ENCODE measurements at regions not wholly inside any gene's neighbourhood (a gene's known extent, or its start where the extent isn't known, plus 50 kb on each side); places are given as distances from the start of the nearest gene placed in this dataset.
"Not testable (repeated sequence)": the region's sequence is repeated elsewhere in the genome, so short reads cannot be mapped to it uniquely, and the experiment has no call there.

DNA sequence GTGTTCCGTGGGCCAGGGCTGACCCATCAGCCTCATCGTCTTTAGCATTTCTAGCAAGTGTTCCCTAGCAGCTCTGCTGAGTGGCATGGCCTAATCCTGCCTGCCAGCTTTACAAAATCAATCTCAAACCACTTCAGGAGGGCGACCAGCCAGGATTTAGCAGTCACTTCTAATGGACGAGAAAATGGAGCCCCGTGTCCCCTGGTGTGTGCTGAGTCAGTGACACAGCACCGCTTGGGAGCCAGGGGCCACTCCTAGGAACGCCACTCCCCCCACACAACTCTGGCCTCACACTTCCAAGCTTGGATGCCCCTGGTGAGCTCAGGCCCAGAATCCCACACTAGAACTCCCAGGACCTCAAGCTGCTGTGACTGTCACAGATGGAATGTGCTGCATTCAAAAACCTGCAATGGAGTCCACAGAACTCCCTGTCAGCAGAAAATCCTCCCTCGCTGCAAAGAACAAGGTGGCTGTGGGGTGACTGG lies 311.2 kb upstream of the GATB start:
- in situ Hi-C loops (cut with MboI; ENCODE audit: low sequenced_read_pairs) = no loop called here
- Histone ChIP-seq H3K4me3 (no peak overlapping the region), H3K27me3 (ENCODE audit: low read depth) (no peaks in the 10 kb centered on the region), H3K4me1 (no peaks in the 10 kb centered on the region), H3K9me3 (no peaks in the 10 kb centered on the region), H3K36me3 (replicated peaks) (no peaks in the 10 kb centered on the region)
- DNase-seq (ENCODE audit: low spot score in 2 of 2) = no peak

DNA sequence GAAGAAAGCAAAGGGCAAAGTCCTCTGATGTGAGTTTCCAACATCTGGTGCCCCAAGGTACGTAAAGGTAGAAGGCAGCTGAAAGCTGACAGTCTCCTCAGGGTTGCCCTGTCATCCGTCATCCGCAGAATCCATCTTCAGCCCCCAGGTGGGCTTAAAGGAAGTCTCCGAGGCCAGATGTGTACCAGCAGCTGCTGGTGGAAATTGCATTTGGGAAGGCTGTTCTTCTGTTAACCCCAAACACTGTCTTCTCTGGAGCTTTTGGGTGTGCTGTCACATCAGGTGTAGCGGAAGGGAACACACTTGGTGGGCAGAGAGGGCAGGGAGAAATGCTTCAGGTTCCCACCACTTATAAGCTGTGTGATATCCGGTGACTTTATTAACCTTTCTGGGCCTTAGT lies 310.0 kb upstream of the GATB start:
- in situ Hi-C loops (cut with MboI; ENCODE audit: low sequenced_read_pairs) = no loop called here
- DNase-seq (ENCODE audit: low spot score in 2 of 2) = no peak
- Histone ChIP-seq H3K9me3 (no peaks in the 10 kb centered on the region), H3K4me3 (no peak overlapping the region), H3K27me3 (ENCODE audit: low read depth) (no peaks in the 10 kb centered on the region), H3K4me1 (no peaks in the 10 kb centered on the region), H3K36me3 (replicated peaks) (no peaks in the 10 kb centered on the region)

DNA sequence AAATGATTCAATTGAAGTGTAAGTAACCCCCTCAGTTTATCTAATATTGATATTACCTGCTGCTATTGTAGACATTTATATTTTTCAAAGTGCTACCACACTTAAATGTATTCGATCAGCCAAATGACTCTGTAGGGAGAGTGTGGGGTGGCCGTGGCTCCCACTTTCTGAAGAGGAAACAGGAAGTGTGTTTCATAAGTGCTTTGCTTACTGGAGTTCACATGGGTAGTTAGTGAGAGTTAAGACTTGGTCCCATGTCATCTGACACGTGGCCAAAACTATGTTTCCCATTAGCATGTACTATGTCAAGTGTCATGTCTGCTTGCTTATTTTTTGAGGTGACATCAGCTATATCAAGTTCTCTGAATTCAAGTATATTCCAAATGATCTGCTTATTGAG lies 308.1 kb upstream of the GATB start:
- no peak for DNase-seq (ENCODE audit: low spot score in 2 of 2)
- Histone ChIP-seq H3K27me3 (ENCODE audit: low read depth) (no peaks in the 10 kb centered on the region), H3K9me3 (no peaks in the 10 kb centered on the region), H3K4me3 (no peak overlapping the region), H3K4me1 (no peaks in the 10 kb centered on the region), H3K36me3 (replicated peaks) (no peaks in the 10 kb centered on the region)
- in situ Hi-C loops (cut with MboI; ENCODE audit: low sequenced_read_pairs) = no loop called here

DNA sequence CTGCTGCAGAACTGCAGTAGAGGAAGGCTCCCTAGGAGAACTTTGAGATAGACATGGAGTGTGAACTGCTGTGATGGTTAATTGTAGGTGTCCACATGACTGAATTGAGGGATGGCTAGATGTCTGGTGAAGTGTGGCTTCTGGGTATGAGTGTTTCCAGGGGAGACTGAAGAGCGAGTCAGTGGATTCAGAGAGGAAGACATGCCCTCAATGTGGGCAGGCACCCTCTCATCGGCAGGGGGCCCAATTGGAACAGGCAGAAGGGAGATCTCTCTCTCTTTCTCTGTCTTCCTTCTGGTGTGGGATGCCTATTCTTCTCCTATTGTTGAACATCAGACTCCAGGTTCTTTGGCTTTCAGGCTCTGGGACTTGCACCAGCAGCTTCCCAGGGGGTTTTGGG lies 304.7 kb upstream of the GATB start:
- no peak for DNase-seq (ENCODE audit: low spot score in 2 of 2)
- H3K27me3 ChIP-seq (ENCODE audit: low read depth) = no peaks in the 10 kb centered on the region
- H3K36me3 ChIP-seq (replicated peaks) = no peaks in the 10 kb centered on the region
- H3K9me3 ChIP-seq = no peaks in the 10 kb centered on the region
- in situ Hi-C loops (cut with MboI; ENCODE audit: low sequenced_read_pairs) = no loop called here
- no peaks in the 10 kb centered on the region for H3K4me1 ChIP-seq
- H3K4me3 ChIP-seq = no peak overlapping the region

DNA sequence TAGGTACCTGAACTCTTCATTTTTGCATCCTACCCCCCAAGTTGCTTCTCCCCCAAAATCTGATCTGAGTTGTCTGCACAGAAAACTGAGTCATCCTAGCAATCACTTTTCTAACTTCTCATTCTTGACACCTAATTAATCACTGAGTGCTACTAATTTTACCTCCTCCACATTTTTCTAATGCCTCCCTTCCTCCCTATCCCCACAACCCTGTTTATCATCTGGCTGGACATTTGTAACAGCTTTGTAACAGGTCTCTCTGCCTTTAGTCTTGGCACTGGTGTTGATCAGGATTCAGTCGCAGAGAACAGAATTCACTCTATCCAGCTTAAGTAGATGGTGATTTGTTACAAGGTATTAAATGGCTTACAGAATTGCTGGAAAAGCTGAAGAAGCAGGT lies 303.9 kb upstream of the GATB start:
- Histone ChIP-seq H3K4me1 (no peaks in the 10 kb centered on the region), H3K9me3 (no peaks in the 10 kb centered on the region), H3K27me3 (ENCODE audit: low read depth) (no peaks in the 10 kb centered on the region), H3K4me3 (no peak overlapping the region), H3K36me3 (replicated peaks) (no peaks in the 10 kb centered on the region)
- DNase-seq (ENCODE audit: low spot score in 2 of 2) = no peak
- in situ Hi-C loops (cut with MboI; ENCODE audit: low sequenced_read_pairs) = no loop called here

DNA sequence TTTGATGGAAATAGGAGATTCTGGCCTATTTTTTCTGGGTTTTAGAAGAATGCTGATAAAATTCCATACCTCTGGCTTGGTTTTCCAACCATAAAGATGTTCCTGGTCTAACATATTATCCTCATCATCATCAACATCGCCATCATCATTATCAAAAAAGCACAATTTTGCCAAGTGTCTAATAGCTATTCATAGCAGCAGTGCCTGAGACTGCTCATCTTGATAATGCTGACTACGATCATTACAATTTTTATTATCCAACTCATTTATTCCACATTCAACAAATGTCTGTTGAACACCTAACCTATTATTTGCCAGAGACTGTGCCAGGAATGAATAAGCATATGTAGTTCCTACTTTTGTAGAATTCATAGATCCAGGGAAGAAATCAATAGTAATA lies 303.5 kb upstream of the GATB start:
- no peaks in the 10 kb centered on the region for H3K4me1 ChIP-seq
- in situ Hi-C loops (cut with MboI; ENCODE audit: low sequenced_read_pairs) = no loop called here
- no peaks in the 10 kb centered on the region for H3K27me3 ChIP-seq (ENCODE audit: low read depth)
- H3K36me3 ChIP-seq (replicated peaks) = no peaks in the 10 kb centered on the region
- no peaks in the 10 kb centered on the region for H3K9me3 ChIP-seq
- DNase-seq (ENCODE audit: low spot score in 2 of 2) = no peak
- no peak overlapping the region for H3K4me3 ChIP-seq

DNA sequence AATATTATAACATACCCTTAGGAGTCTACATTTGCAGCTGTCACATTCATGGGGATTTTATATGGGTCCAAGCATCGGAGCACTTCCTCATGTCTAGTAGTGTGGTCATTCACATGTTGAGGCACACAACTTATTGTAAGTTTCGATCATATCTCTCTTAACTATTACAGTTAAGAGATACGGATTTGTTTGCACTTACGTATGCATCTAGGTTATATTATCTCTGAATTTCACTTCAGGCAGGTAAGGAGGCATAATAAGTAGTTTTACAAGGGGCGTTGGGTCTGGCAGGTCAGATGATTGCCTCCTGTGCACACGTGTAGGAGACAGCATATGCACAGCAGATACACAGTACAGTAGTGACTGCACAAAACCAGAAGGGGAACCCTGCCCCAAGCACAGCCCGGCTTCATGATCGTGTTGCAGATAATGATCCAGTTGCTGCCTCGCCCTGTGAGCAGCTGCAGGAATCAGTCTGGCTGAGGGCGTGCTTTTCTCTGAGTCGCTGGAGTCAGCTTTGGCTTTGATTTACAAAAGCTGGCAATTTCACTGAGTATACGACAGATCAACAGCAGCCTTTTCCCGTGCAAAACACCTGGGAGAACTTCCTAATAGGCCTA lies 302.9 kb upstream of the GATB start:
- no peaks in the 10 kb centered on the region for H3K9me3 ChIP-seq
- H3K27me3 ChIP-seq (ENCODE audit: low read depth) = no peaks in the 10 kb centered on the region
- no peaks in the 10 kb centered on the region for H3K36me3 ChIP-seq (replicated peaks)
- in situ Hi-C loops (cut with MboI; ENCODE audit: low sequenced_read_pairs) = no loop called here
- H3K4me1 ChIP-seq = no peaks in the 10 kb centered on the region
- no peak for DNase-seq (ENCODE audit: low spot score in 2 of 2)
- no peak overlapping the region for H3K4me3 ChIP-seq

DNA sequence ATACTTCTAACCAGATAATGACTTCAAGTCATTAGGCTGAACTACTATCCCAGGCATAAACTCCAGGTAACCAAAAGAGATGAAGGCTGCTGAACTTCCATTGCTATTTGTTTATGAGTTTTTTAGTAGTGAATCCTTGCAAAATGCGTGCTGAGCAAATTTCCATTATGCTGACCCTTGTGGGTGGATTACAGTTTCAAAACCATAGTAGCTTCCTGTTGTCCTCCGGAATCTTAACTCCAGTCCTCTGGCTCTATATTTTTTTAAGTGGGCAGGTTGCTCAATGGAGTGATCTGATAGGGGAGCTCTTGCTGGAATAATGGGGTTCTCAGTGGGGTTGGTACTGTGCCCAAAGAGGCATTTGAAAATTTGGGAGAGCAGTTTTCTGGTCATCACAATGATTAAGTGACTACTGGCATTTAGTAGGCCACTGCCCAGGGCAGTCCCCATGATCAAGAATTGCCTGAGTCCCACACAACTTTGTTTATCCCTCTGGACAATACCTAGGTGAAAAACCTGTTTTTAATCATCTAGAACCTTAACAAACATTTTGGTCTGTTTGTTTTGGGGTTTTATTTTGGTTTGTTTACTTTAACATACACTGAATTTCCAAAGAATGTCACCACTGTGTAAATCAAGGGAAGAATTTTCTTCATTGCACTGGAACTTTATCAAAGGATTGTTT lies 302.3 kb upstream of the GATB start:
- in situ Hi-C loops (cut with MboI; ENCODE audit: low sequenced_read_pairs) = no loop called here
- no peaks in the 10 kb centered on the region for H3K4me1 ChIP-seq
- no peaks in the 10 kb centered on the region for H3K9me3 ChIP-seq
- H3K27me3 ChIP-seq (ENCODE audit: low read depth) = no peaks in the 10 kb centered on the region
- H3K4me3 ChIP-seq = no peak overlapping the region
- DNase-seq (ENCODE audit: low spot score in 2 of 2) = no peak
- no peaks in the 10 kb centered on the region for H3K36me3 ChIP-seq (replicated peaks)

DNA sequence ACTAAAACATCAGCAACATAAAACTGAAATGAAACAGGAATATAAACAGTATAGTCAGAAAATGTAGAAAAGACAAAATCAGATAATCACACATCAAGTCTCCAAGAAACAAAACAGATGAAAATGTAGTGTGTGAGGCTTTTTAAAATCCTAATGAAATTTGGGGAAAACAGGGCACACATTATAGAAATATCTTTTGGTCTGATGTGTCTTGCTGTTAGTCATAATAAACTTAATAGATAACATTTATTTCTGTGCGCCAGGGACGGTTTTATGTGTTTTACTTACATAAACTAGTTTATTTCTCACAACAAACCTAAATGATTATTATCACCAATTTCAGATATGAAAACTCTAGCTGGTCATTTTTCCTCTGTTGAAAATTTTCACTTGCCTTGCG lies 293.9 kb upstream of the GATB start:
- no peak for DNase-seq (ENCODE audit: low spot score in 2 of 2)
- Histone ChIP-seq H3K9me3 (no peaks in the 10 kb centered on the region), H3K4me1 (no peaks in the 10 kb centered on the region), H3K36me3 (replicated peaks) (no peaks in the 10 kb centered on the region), H3K4me3 (no peak overlapping the region), H3K27me3 (ENCODE audit: low read depth) (no peaks in the 10 kb centered on the region)
- in situ Hi-C loops (cut with MboI; ENCODE audit: low sequenced_read_pairs) = no loop called here

DNA sequence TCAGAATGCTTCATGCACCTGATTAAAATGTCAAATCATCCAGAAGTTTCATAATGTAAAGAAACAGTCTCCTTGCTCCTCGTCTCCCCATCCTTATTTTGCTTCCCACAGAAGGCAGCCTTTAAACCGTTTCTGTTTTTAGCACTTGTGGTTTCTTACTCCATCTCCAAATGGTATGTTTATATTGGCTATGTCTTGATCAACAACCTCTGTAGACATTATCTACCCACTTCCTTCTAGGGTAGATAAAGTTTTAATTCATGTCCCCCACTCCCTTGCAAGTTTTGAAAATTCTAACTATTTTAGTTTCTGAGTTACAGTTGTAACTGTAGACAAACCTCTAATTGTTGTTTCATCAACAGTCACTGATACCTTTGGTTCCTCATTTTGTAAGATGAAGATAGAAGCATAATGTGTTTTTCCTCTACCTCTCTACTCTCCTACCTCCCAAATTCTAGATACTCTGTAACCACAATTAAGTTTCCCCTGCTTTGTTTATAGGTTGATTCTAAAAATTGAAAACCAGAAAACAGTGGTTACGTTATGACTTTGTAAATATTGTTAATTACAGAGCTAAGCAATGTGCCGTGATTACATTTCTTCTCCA lies 291.7 kb upstream of the GATB start:
- no peaks in the 10 kb centered on the region for H3K36me3 ChIP-seq (replicated peaks)
- no peaks in the 10 kb centered on the region for H3K4me1 ChIP-seq
- H3K9me3 ChIP-seq = no peaks in the 10 kb centered on the region
- in situ Hi-C loops (cut with MboI; ENCODE audit: low sequenced_read_pairs) = no loop called here
- DNase-seq (ENCODE audit: low spot score in 2 of 2) = no peak
- H3K27me3 ChIP-seq (ENCODE audit: low read depth) = no peaks in the 10 kb centered on the region
- H3K4me3 ChIP-seq = no peak overlapping the region

DNA sequence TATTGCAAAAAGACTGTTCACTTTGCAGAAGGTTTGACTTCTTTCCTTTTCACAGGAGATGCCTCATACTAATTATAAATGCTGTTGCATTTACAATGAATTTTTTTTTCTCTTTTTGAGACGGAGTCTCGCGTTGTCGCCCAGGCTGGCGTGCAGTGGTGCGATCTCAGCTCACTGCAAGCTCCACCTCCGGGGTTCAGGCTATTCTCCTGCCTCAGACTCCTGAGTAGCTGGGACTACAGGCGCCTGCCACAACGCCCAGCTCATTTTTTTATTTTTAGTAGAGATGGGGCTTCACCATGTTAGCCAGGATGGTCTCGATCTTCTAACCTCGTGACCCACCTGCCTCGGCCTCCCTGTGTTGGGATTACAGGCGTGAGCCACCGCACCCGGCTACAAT lies 290.5 kb upstream of the GATB start:
- H3K9me3 ChIP-seq; H3K27me3 ChIP-seq (ENCODE audit: low read depth); in situ Hi-C loops (cut with MboI; ENCODE audit: low sequenced_read_pairs); H3K36me3 ChIP-seq (replicated peaks); H3K4me1 ChIP-seq; H3K4me3 ChIP-seq; DNase-seq (ENCODE audit: low spot score in 2 of 2): not testable (repeated sequence)

DNA sequence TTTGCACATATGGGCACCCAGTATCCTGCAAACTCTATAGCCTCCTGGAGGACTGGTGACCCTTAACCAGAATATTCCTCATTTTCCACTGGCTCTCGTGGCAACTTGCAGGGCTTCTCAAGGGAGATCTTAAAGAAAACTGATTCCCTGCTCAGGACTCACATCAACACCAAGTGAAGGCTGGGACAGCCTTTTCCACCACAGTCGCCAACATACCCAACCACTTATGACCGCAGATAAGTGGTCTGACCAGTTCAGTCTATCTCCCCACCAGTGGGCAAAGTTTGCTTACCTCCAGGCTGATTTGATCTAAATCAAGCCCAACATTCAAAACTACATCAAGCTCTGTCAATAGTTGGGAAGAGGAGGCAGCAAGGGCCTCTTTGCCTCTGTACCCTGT lies 289.3 kb upstream of the GATB start:
- Histone ChIP-seq H3K4me3 (no peak overlapping the region), H3K27me3 (ENCODE audit: low read depth) (no peaks in the 10 kb centered on the region), H3K36me3 (replicated peaks) (no peaks in the 10 kb centered on the region), H3K4me1 (peaks cover 9% of the 10 kb centered on the region; the same call in 1 of the 2 replicates), H3K9me3 (no peaks in the 10 kb centered on the region)
- in situ Hi-C loops (cut with MboI; ENCODE audit: low sequenced_read_pairs) = no loop called here
- no peak for DNase-seq (ENCODE audit: low spot score in 2 of 2)

DNA sequence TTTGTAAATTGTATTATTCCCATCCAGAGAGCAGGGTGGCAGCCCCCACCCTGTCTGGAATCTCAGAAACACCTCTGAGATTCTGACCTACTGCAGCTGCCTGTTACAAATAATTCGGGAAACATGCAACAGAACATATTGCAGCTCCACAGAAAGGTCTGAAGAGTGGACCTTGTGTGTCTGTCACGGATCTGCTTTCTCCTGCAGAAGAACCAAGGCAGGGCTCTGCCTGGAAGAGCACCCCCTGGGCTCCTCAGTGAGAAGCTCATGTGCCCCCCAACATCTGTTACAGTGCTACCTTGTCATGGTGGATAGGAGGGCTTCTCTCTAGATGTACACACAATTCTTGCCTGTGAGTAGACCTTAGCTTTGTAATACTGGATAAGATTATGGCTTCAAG lies 286.6 kb upstream of the GATB start:
- no peak for DNase-seq (ENCODE audit: low spot score in 2 of 2)

DNA sequence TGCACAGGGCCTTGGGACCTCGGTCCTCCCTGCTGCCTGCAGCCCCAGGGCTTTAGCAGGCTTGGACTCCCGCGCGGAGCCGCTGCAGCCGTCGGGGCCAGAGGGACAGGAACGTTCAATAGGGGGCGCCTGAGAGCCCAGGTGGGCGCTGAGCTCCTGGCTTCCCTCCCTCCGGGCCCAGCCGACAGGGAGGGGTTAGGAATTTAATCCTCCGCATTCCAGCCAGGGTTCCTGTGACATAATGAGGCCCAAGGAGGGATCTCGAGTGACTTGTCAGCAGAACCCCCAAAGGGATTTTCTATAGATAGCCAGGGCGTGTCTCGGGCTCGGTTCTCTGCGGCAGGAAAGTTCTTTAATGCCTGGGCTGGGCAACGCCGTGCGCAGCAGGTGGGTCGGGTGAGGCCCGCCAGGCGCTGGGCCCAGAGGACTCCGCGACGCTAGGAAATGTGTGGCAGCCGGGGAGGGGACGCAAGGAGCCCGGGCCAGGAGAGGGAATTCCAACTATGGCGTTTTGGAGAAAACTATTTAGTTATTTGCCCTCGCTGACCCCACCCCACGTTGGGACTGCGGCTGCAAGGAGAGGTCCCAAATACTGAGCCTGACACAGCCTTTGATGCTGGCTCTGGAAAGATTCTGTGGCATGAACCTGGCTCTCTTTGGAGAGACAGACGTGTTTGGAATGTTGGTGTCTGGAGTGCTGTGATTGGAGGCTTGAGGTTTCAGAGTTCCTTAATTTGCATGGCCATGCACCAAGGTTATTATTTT lies 285.2 kb upstream of the GATB start:
- H3K4me3 ChIP-seq = no peak overlapping the region
- peak; percentile 14 to 79 for DNase-seq (ENCODE audit: low spot score in 2 of 2)

More for the DNA sequence above, 286.6 kb upstream of the GATB start:
- no peaks in the 10 kb centered on the region for H3K36me3 ChIP-seq (replicated peaks)
- H3K4me1 ChIP-seq = peaks cover 9% of the 10 kb centered on the region; the same call in 1 of the 2 replicates
- no peaks in the 10 kb centered on the region for H3K27me3 ChIP-seq (ENCODE audit: low read depth)
- in situ Hi-C loops (cut with MboI; ENCODE audit: low sequenced_read_pairs) = no loop called here
- no peaks in the 10 kb centered on the region for H3K9me3 ChIP-seq
- no peak overlapping the region for H3K4me3 ChIP-seq

More for the DNA sequence above, 285.2 kb upstream of the GATB start:
- Histone ChIP-seq H3K9me3 (no peaks in the 10 kb centered on the region), H3K4me1 (peaks cover 9% of the 10 kb centered on the region; the same call in 1 of the 2 replicates), H3K36me3 (replicated peaks) (no peaks in the 10 kb centered on the region), H3K27me3 (ENCODE audit: low read depth) (no peaks in the 10 kb centered on the region)
- in situ Hi-C loops (cut with MboI; ENCODE audit: low sequenced_read_pairs) = no loop called here
